Ectodermal cell (in vitro differentiated cells): ENCODE measurements at regions not wholly inside any gene's neighbourhood (a gene's known extent, or its start where the extent isn't known, plus 50 kb on each side); places are given as distances from the start of the nearest gene placed in this dataset.
"Not testable (repeated sequence)": the region's sequence is repeated elsewhere in the genome, so short reads cannot be mapped to it uniquely, and the experiment has no call there.

ENCODE experiments used
- H3K27ac ChIP-seq: 2 replicates; pipeline ENCODE4 v1.7.0; 2013; ENCODE audit warnings: mild to moderate bottlenecking, low read depth, low read length; ENCODE audit not compliant: insufficient read depth, poor library complexity, severe bottlenecking
- H3K27me3 ChIP-seq: 2 replicates; pipeline ENCODE4 v1.7.0; 2013; ENCODE audit warnings: mild to moderate bottlenecking, low read length; ENCODE audit not compliant: insufficient read depth, control insufficient read depth, poor library complexity, severe bottlenecking
- H3K36me3 ChIP-seq: one replicate; pipeline ENCODE4 v1.7.0; 2013; ENCODE audit warnings: low read length; ENCODE audit not compliant: control insufficient read depth, insufficient read depth
- H3K4me1 ChIP-seq: one replicate; pipeline ENCODE4 v1.7.0; 2013; ENCODE audit warnings: low read length; ENCODE audit not compliant: control insufficient read depth, insufficient read depth
- H3K4me3 ChIP-seq: 2 replicates; pipeline ENCODE4 v1.7.0; 2013; ENCODE audit warnings: low read depth, low read length, control low read depth; ENCODE audit not compliant: insufficient read depth
- H3K9me3 ChIP-seq: 2 replicates; pipeline ENCODE4 v1.7.0; 2013; ENCODE audit warnings: mild to moderate bottlenecking, low read length, moderate library complexity; ENCODE audit not compliant: control insufficient read depth
- WGBS, 2 experiments: methylation state at CpG; one replicate each; pipeline ENCODE4 v1.1.7; 2013; ENCODE audit warnings: missing lambda C conversion rate in 2 of 2; 5-methylcytosine and 5-hydroxymethylcytosine counted together

DNA sequence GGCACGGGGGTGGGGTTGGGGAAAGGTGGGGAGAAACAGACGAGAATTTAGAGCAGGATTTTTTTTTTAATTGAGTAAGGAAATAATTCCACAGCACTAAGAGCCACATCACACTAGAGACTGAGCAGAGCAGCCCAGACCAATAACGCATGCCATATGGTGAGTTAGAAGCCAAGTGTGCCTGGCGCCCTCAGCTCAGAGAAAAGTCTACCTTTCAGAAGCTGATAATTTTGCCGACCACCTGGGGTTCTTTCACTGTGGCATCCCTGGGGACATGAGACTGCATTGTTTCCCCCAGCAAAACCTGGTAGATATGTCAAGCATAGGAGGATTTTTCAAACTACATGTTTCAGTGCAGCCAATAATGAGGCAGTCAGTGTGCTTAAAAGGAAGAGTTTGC is 516.8 kb downstream of the SMARCA1 start:
- H3K9me3 ChIP-seq, result no peaks in the 10 kb centered on the region
- H3K27ac ChIP-seq, result no peak overlapping the region
- H3K4me3 ChIP-seq, result no peak overlapping the region
- WGBS, 2 experiments, result 78 to 91% methylated on average over 4 to 5 of the region's 5 CpGs
- H3K27me3 ChIP-seq, result no peaks in the 10 kb centered on the region
- peaks cover 10% of the 10 kb centered on the region for H3K4me1 ChIP-seq
- no peaks in the 10 kb centered on the region for H3K36me3 ChIP-seq

DNA sequence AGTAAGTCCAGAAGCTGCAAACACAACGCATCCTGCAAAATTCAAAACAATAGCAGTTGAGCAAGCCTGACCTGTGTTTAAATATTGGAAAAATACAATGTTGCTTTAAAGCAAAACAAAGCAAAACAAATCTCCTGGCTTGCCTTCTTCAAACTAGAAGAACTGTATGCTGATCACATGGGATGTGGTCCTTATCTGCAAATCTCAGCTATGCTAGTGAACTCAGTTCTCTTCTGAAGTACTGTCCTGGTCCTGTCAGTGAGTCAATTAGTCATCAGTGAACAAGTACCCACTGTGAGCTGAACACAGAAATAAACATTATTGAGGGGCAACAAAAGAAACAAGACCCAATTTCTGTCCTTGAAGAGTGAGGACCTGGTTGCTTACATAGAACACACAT is 522.5 kb downstream of the SMARCA1 start:
- WGBS, 2 experiments, result 100% methylated on average over 1 of the region's 1 CpG
- Histone ChIP-seq H3K27ac (no peak overlapping the region), H3K9me3 (no peaks in the 10 kb centered on the region), H3K4me1 (no peaks in the 10 kb centered on the region), H3K27me3 (no peaks in the 10 kb centered on the region), H3K36me3 (no peaks in the 10 kb centered on the region), H3K4me3 (no peak overlapping the region)

DNA sequence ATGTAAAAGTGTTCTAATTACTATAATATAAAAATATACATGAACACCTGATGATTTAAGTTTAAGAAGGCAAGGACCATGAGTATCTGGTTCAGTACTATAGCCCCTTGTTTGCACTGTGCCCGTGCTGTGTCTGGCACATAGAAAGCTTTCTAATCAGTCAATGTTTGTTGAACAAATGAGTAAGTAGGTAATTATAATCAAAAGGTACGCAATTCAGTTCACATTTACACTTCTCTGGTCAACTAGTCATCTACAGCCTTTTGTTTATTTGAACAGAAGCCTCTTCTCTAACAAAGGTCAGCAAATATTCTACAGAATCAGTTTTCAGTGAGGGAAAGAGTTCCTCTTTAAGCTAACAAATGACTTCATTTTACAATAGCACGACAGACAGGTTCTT is 523.3 kb downstream of the SMARCA1 start:
- Histone ChIP-seq H3K9me3 (no peaks in the 10 kb centered on the region), H3K27me3 (no peaks in the 10 kb centered on the region), H3K27ac (no peak overlapping the region), H3K4me3 (no peak overlapping the region), H3K4me1 (no peaks in the 10 kb centered on the region), H3K36me3 (no peaks in the 10 kb centered on the region)
- WGBS, 2 experiments, result 100% methylated on average over 1 of the region's 3 CpGs

DNA sequence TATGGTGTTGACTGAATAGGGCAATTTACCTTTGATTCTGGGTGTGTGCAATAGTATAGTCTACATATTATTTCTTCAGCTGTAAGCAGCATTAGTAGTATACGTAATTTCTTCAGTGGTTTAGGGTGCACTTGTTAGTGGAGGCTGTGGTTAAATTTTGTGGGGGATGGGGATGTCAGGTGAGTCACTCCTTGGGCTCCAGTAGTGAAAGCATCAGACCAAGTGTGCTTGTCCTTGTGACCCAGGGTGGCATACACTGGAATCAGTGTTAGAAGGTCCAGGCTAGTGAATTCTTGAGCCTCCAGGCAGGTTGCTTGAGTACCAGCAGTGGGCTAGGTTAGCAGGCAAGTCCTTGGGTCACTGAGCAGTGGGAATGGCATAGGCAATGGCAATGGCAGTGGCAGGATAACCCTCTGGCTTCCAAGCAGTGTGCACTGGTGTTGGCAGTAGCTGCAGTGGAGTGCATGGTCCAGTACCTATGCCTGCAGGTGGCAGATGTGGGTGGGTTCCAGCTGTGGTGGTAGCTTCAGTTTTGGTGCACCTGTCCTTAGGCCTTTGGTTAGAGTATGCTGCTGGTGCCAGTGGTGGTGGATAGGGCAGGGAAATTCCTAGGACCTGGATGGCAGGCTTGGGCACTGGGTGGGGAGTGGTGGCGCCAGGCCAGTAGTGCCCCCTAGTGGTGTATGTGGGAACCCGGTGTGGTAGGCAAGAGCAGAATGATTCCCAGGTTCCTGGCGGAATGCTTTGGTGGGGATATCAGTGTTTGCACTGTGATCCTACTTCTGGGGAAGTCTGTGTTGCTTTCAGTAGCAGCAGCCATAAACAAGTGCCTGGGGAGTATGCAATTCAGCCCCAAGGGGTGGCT is 531.0 kb downstream of the SMARCA1 start:
- H3K27me3 ChIP-seq, result no peaks in the 10 kb centered on the region
- no peak overlapping the region for H3K27ac ChIP-seq
- H3K9me3 ChIP-seq, result no peaks in the 10 kb centered on the region
- H3K4me3 ChIP-seq, result no peak overlapping the region
- no peaks in the 10 kb centered on the region for H3K36me3 ChIP-seq
- 90 to 94% methylated on average over 4 of the region's 4 CpGs for WGBS, 2 experiments
- no peaks in the 10 kb centered on the region for H3K4me1 ChIP-seq

GRCh38 chrX:128975745-128976144 is 547.5 kb downstream of the SMARCA1 start:
- H3K27ac ChIP-seq, result no peak overlapping the region
- H3K36me3 ChIP-seq, result no peaks in the 10 kb centered on the region
- no peaks in the 10 kb centered on the region for H3K27me3 ChIP-seq
- H3K4me1 ChIP-seq, result no peaks in the 10 kb centered on the region
- H3K4me3 ChIP-seq, result no peak overlapping the region
- H3K9me3 ChIP-seq, result no peaks in the 10 kb centered on the region
- 12 to 13% methylated on average over 6 of the region's 6 CpGs for WGBS, 2 experiments

DNA sequence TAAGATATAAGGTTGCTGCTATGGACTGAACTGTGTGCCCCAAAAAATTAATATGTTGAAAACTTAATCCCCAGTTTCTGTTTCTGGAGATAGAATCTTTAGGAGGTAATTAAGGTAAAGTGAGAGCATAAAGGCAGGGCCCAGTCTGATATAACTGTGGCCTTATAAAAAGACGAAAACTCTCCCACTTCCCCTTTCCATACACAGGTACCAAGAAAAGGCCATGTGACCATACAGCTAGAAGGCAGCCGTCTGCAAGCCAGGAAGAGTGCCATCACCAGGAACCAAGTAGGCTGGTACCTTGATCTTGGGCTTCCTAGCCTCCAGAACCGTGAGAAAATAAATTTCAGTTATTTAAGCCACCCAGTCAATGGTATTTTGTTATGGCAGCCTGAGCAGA is 550.3 kb downstream of the SMARCA1 start:
- H3K4me3 ChIP-seq, result no peak overlapping the region
- no peaks in the 10 kb centered on the region for H3K4me1 ChIP-seq
- WGBS, 2 experiments, result 80 to 88% methylated on average over 3 of the region's 3 CpGs
- H3K27ac ChIP-seq, result no peak overlapping the region
- H3K9me3 ChIP-seq, result no peaks in the 10 kb centered on the region
- no peaks in the 10 kb centered on the region for H3K36me3 ChIP-seq
- no peaks in the 10 kb centered on the region for H3K27me3 ChIP-seq

GRCh38 chrX:128961290-128961689 is 562.0 kb downstream of the SMARCA1 start:
- Histone ChIP-seq H3K27ac (no peak overlapping the region), H3K4me3 (no peak overlapping the region), H3K9me3 (no peaks in the 10 kb centered on the region), H3K4me1 (no peaks in the 10 kb centered on the region), H3K27me3 (no peaks in the 10 kb centered on the region), H3K36me3 (no peaks in the 10 kb centered on the region)
- 100% methylated on average over 1 of the region's 1 CpG for WGBS, 2 experiments

- 91 to 100% methylated on average over 1 of the region's 1 CpG for WGBS, 2 experiments
- not testable (repeated sequence) for H3K36me3 ChIP-seq, H3K27me3 ChIP-seq, H3K9me3 ChIP-seq, H3K4me3 ChIP-seq, H3K27ac ChIP-seq, H3K4me1 ChIP-seq
Observed at GRCh38 chrX:128954697-128955096, 568.6 kb downstream of the SMARCA1 start.

GRCh38 chrX:128931071-128931470 is 592.2 kb downstream of the SMARCA1 start:
- no peaks in the 10 kb centered on the region for H3K36me3 ChIP-seq
- no peaks in the 10 kb centered on the region for H3K4me1 ChIP-seq
- no peaks in the 10 kb centered on the region for H3K9me3 ChIP-seq
- no peaks in the 10 kb centered on the region for H3K27me3 ChIP-seq
- H3K27ac ChIP-seq, result no peak overlapping the region
- 75 to 100% methylated on average over 1 of the region's 1 CpG for WGBS, 2 experiments
- no peak overlapping the region for H3K4me3 ChIP-seq

DNA sequence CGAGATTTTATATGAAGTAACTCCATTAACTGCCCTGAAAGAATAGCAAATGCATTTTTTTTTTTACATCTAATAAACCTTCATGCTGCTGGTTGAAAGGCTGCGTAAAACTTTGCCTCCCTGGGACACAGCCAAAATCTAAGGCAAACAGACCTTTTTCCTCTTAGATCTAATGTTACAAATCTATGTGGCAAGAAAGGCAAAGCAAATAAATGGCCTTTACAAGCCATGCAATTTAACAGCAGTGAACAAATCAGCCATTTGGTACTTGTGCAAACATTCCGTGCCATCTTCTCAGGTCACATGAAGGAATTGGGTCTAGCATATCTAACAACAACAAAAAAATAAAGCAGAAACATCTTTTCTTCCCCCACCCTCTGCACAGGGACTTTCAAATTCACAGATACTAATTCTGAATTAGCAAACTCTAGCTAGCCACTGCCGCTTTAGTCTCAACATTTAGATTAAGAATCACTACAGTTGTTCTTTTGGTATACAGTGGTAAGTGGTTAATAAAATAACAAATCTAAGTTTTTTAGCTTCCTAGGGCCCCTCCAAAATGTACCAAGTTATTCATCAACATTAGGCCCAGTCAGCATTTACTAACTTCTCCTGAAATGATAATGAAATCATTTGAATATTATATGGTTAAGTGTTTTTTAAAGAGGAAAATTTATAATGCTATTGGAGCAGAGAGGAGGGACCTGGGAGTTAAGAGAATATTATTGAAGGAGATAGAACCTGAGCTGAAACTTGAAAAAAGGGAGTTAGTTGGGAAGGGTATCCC is 593.8 kb downstream of the SMARCA1 start:
- Histone ChIP-seq H3K4me1 (no peaks in the 10 kb centered on the region), H3K4me3 (no peak overlapping the region), H3K36me3 (no peaks in the 10 kb centered on the region), H3K27me3 (no peaks in the 10 kb centered on the region), H3K9me3 (no peaks in the 10 kb centered on the region), H3K27ac (no peak overlapping the region)
- WGBS, 2 experiments, result 89 to 95% methylated on average over 2 to 3 of the region's 4 CpGs
